Neural cell (in vitro differentiated cells): ENCODE measurements at regions not wholly inside any gene's neighbourhood (a gene's known extent, or its start where the extent isn't known, plus 50 kb on each side); places are given as distances from the start of the nearest gene placed in this dataset.

Experiments used
- H2AFZ ChIP-seq: fragments of 200-600, 300-800 bp; sonication (generic), shearing (Covaris generic); 2 replicates; pipeline ENCODE4 v1.6.0; 2014; ENCODE audit warnings: low read depth, mild to moderate bottlenecking, antibody characterized with exemption, low read length, moderate library complexity
- H3F3A ChIP-seq: fragments of 200-600 bp; shearing (Covaris generic); 2 replicates; pipeline ENCODE4 v1.6.1; 2016; ENCODE audit warnings: mild to moderate bottlenecking, moderate library complexity, mixed read lengths, antibody characterized with exemption, low read length; ENCODE audit not compliant: insufficient read depth, poor library complexity, severe bottlenecking
- H3K27ac ChIP-seq: fragments of 200-600, 300-800 bp; sonication (generic), shearing (Covaris generic); 2 replicates; pipeline ENCODE4 v1.5.1; 2014; ENCODE audit warnings: mild to moderate bottlenecking, low read length, moderate library complexity
- H3K27me3 ChIP-seq: fragments of 300-800, 200-600 bp; sonication (generic), shearing (Covaris generic); 2 replicates; pipeline ENCODE4 v1.6.0; 2014; ENCODE audit warnings: mild to moderate bottlenecking, low read depth, low read length, moderate library complexity; ENCODE audit not compliant: insufficient read depth
- H3K36me3 ChIP-seq: fragments of 300-800, 200-600 bp; sonication (generic), shearing (Covaris generic); 2 replicates; pipeline ENCODE4 v1.5.1; 2014; ENCODE audit warnings: mild to moderate bottlenecking, antibody characterized with exemption, low read length, moderate library complexity; ENCODE audit not compliant: insufficient read depth
- H3K4me2 ChIP-seq: fragments of 300-800, 200-600 bp; sonication (generic), shearing (Covaris generic); 2 replicates; pipeline ENCODE4 v1.6.0; 2014; ENCODE audit warnings: mild to moderate bottlenecking, low read length
- H3K4me3 ChIP-seq: fragments of 300-800, 200-600 bp; sonication (generic), shearing (Covaris generic); 2 replicates; pipeline ENCODE4 v1.5.1; 2014; ENCODE audit warnings: mild to moderate bottlenecking, low read length, moderate library complexity
- H3K79me2 ChIP-seq: fragments of 200-600 bp; shearing (Covaris generic); replicated peaks from 2 replicates; pipeline ENCODE4 v1.6.0; 2014; ENCODE audit warnings: mild to moderate bottlenecking, low read length, moderate library complexity; ENCODE audit not compliant: insufficient read depth
- H3K9ac ChIP-seq: fragments of 300-800, 200-600 bp; sonication (generic), shearing (Covaris generic); 2 replicates; pipeline ENCODE4 v1.6.1; 2016; ENCODE audit warnings: mild to moderate bottlenecking, low read length, mixed read lengths
- H3K9me2 ChIP-seq: fragments of 200-600 bp; shearing (Covaris generic); 2 replicates; pipeline ENCODE4 v1.6.1; 2016; ENCODE audit warnings: mild to moderate bottlenecking, low read length, mixed read lengths; ENCODE audit not compliant: insufficient read depth
- H3K9me3 ChIP-seq: fragments of 200-600, 300-800 bp; sonication (generic), shearing (Covaris generic); 2 replicates; pipeline ENCODE4 v1.6.1; 2016; ENCODE audit warnings: mild to moderate bottlenecking, mixed run types, low read length, moderate library complexity, mixed read lengths
- H4K20me1 ChIP-seq: fragments of 200-600 bp; shearing (Covaris generic); 2 replicates; pipeline ENCODE4 v1.6.1; 2016; ENCODE audit warnings: mild to moderate bottlenecking, mixed run types; ENCODE audit not compliant: insufficient read depth
- EP300 ChIP-seq: fragments of 450-650 bp; conservative IDR thresholded peaks from 2 replicates; pipeline ENCODE4 v1.6.1; 2014; ENCODE audit warnings: antibody characterized with exemption, mild to moderate bottlenecking, moderate library complexity; ENCODE audit not compliant: poor library complexity, severe bottlenecking
- EZH2 ChIP-seq: fragments of 200-600, 300-800 bp; shearing (Covaris generic), sonication (generic); IDR thresholded peaks from 2 replicates; pipeline ENCODE4 v1.6.1; 2014; ENCODE audit warnings: antibody characterized with exemption, low read length, borderline replicate concordance, mild to moderate bottlenecking; ENCODE audit not compliant: insufficient read depth, poor library complexity, severe bottlenecking
- MXI1 ChIP-seq: fragments of 450-650 bp; conservative IDR thresholded peaks from 2 replicates; pipeline ENCODE4 v1.6.1; 2014; ENCODE audit warnings: antibody characterized with exemption, mild to moderate bottlenecking; ENCODE audit not compliant: poor library complexity, severe bottlenecking
- POLR2AphosphoS5 ChIP-seq: IDR thresholded peaks from 2 replicates; pipeline ENCODE4 v1.6.1; 2012
- RAD21 ChIP-seq: fragments of 450-650 bp; conservative IDR thresholded peaks from 2 replicates; pipeline ENCODE4 v1.6.1; 2014; ENCODE audit warnings: antibody characterized with exemption, mild to moderate bottlenecking, moderate library complexity
- SMC3 ChIP-seq: fragments of 450-650 bp; conservative IDR thresholded peaks from 2 replicates; pipeline ENCODE4 v1.6.1; 2014; ENCODE audit warnings: antibody characterized with exemption, mild to moderate bottlenecking, moderate library complexity; ENCODE audit not compliant: poor library complexity
- TAF1 ChIP-seq: IDR thresholded peaks from 2 replicates; pipeline ENCODE4 v1.6.1; 2012; ENCODE audit warnings: low read depth
- TF ChIP-seq, protein P1 (sequence below): IDR thresholded peaks from 2 replicates; pipeline ENCODE4 v1.6.1; 2012; ENCODE audit warnings: borderline replicate concordance
- TF ChIP-seq, protein P2 (sequence below): fragments of 450-650 bp; IDR thresholded peaks from 2 replicates; pipeline ENCODE4 v1.5.1; 2014; ENCODE audit warnings: antibody characterized with exemption, mild to moderate bottlenecking, moderate library complexity; ENCODE audit not compliant: poor library complexity, severe bottlenecking

GRCh38 chr1:17958704-17959103, 148.9 kb upstream of the IGSF21 start:
- no peaks in the 10 kb centered on the region for H4K20me1 ChIP-seq
- H3K9me2 ChIP-seq = no peaks in the 10 kb centered on the region
- no peaks in the 10 kb centered on the region for H3F3A ChIP-seq
- H3K4me3 ChIP-seq = no peak overlapping the region
- H3K27me3 ChIP-seq = no peaks in the 10 kb centered on the region
- no peak overlapping the region for H3K9ac ChIP-seq
- H3K79me2 ChIP-seq = no peaks in the 10 kb centered on the region
- TF ChIP-seq, protein P1, sequence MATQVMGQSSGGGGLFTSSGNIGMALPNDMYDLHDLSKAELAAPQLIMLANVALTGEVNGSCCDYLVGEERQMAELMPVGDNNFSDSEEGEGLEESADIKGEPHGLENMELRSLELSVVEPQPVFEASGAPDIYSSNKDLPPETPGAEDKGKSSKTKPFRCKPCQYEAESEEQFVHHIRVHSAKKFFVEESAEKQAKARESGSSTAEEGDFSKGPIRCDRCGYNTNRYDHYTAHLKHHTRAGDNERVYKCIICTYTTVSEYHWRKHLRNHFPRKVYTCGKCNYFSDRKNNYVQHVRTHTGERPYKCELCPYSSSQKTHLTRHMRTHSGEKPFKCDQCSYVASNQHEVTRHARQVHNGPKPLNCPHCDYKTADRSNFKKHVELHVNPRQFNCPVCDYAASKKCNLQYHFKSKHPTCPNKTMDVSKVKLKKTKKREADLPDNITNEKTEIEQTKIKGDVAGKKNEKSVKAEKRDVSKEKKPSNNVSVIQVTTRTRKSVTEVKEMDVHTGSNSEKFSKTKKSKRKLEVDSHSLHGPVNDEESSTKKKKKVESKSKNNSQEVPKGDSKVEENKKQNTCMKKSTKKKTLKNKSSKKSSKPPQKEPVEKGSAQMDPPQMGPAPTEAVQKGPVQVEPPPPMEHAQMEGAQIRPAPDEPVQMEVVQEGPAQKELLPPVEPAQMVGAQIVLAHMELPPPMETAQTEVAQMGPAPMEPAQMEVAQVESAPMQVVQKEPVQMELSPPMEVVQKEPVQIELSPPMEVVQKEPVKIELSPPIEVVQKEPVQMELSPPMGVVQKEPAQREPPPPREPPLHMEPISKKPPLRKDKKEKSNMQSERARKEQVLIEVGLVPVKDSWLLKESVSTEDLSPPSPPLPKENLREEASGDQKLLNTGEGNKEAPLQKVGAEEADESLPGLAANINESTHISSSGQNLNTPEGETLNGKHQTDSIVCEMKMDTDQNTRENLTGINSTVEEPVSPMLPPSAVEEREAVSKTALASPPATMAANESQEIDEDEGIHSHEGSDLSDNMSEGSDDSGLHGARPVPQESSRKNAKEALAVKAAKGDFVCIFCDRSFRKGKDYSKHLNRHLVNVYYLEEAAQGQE = no peak
- TF ChIP-seq, protein P2, sequence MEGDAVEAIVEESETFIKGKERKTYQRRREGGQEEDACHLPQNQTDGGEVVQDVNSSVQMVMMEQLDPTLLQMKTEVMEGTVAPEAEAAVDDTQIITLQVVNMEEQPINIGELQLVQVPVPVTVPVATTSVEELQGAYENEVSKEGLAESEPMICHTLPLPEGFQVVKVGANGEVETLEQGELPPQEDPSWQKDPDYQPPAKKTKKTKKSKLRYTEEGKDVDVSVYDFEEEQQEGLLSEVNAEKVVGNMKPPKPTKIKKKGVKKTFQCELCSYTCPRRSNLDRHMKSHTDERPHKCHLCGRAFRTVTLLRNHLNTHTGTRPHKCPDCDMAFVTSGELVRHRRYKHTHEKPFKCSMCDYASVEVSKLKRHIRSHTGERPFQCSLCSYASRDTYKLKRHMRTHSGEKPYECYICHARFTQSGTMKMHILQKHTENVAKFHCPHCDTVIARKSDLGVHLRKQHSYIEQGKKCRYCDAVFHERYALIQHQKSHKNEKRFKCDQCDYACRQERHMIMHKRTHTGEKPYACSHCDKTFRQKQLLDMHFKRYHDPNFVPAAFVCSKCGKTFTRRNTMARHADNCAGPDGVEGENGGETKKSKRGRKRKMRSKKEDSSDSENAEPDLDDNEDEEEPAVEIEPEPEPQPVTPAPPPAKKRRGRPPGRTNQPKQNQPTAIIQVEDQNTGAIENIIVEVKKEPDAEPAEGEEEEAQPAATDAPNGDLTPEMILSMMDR = no peak
- TF ChIP-seq TAF1 = no peak
- TF ChIP-seq MXI1 = no peak
- no peak for TF ChIP-seq EZH2
- TF ChIP-seq EP300 = no peak
- no peak for TF ChIP-seq SMC3
- no peak for TF ChIP-seq POLR2AphosphoS5
- TF ChIP-seq RAD21 = no peak
- no peaks in the 10 kb centered on the region for H3K36me3 ChIP-seq
- no peak overlapping the region for H2AFZ ChIP-seq
- no peak overlapping the region for H3K27ac ChIP-seq
- H3K9me3 ChIP-seq = no peaks in the 10 kb centered on the region
- no peak overlapping the region for H3K4me2 ChIP-seq

GRCh38 chr1:17963513-17963912, 144.1 kb upstream of the IGSF21 start:
- TF ChIP-seq RAD21 (no peak), POLR2AphosphoS5 (no peak), SMC3 (no peak), MXI1 (no peak), TAF1 (no peak), EZH2 (no peak), EP300 (no peak)
- TF ChIP-seq, protein P1 = no peak
- TF ChIP-seq, protein P2 = no peak
- Histone ChIP-seq H3K9ac (no peak overlapping the region), H3F3A (no peaks in the 10 kb centered on the region), H3K27ac (no peak overlapping the region), H3K27me3 (no peaks in the 10 kb centered on the region), H3K4me3 (no peak overlapping the region), H3K36me3 (no peaks in the 10 kb centered on the region), H3K9me3 (no peaks in the 10 kb centered on the region), H3K9me2 (no peaks in the 10 kb centered on the region), H3K4me2 (no peak overlapping the region), H4K20me1 (no peaks in the 10 kb centered on the region), H3K79me2 (no peaks in the 10 kb centered on the region), H2AFZ (no peak overlapping the region)
